Central memory CD4-positive, alpha-beta T cell (primary cell): ENCODE measurements at regions not wholly inside any gene's neighbourhood (a gene's known extent, or its start where the extent isn't known, plus 50 kb on each side); places are given as distances from the start of the nearest gene placed in this dataset.

Experiments used
- DNase-seq: peaks from one replicate; pipeline ENCODE4 v3.0.0; 2022

- DNase-seq, result no peak
These were observed 317.0 kb downstream of the CYP26B1 start for GRCh38 chr2:71830497-71831192.

- DNase-seq, result no peak
These were observed 318.7 kb downstream of the CYP26B1 start for GRCh38 chr2:71829008-71829407.

DNA sequence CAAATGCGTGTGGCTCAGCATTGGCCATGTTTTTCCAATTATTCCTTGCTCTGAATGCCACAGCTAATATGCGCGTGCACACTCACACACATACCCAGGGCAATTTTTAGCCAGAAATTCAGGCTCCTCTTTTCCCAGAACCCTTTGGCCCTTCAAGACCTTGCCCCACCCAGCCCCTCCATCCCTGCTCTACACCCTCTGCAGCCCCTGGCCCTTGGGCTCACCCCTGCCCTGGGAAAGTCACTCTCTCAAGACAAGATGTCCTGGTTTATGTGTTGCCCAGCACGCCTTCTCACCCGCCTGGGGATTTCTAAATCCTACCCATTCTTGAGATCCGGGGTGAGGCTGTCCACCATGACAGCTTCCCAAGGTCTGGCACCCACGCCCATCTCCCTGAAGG, 319.7 kb downstream of the CYP26B1 start:
- DNase-seq, result no peak

DNA sequence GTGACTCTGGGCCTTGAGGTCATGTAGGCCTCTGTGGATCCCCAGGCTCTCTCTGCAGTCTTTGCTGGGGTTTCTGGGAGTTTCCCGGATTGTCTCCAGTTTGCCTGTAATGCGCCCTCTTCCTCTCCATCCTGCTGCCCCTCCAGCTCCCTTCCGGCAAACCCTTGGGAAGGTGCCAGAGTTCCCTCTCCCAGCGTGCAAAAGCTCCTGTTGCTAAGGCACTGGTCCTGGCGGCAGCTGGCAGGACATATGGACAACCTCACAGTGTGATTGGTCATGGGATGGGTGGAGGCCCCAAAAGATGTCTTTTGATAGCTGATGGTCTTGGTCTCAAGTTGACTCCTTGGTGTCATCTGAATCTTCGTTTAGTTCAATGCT, 320.1 kb downstream of the CYP26B1 start:
- DNase-seq, result no peak

DNA sequence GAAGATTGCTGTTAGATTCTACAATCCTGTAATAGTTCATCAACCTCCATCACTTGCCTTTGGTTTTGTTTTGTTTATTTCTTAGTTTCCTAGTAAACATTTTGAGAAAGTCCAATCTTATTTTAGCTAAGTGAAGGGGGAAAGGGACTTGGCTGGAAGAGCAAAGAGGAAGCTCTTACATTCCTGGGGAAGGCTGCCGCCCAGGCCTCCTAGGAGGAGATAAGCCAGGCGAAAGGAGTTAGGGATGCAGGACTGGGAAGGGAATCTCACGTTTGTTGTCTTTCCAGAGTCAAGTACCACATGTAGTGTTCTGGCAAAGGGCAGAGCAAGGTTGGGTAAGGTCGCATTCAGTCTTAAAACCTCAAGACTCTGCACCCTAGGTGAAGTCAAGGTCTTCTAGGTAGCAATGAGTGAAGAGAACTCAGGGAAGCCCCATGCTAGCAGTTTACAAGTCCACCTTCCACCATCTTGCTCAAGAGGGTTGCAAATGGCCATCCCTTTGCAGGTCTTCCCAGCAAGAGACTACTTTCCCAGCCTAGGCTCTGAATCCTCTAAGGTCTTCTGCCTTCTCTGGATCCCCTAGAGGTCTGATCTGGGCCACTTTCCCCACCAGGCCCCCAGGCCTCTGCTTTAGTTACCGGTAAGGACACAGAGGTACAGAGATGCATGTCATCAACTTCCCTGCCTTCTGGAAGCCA, 320.7 kb downstream of the CYP26B1 start:
- no peak for DNase-seq

DNA sequence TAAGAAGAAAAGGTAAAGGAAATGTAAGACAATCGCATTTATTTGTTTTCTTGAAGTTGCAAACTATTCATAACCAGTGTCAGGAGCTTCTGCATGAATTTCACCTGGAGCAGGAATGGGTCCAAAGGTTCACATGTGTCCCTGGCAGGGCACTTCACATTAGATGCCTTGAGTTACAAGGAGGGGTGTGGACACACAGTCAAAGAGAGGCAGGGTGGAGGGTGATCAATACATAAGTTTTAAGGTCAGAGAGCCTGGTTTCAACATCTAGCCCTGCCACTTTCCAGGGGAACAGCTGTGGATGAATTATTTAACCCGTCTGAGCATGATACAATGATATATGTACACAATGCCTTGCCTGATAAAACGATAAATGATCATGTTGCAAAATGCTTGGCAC, 321.4 kb downstream of the CYP26B1 start:
- no peak for DNase-seq

GRCh38 chr2:71824436-71824835, 323.2 kb downstream of the CYP26B1 start:
- no peak for DNase-seq

- no peak for DNase-seq
These were observed 324.1 kb downstream of the CYP26B1 start for GRCh38 chr2:71823526-71823925.

DNA sequence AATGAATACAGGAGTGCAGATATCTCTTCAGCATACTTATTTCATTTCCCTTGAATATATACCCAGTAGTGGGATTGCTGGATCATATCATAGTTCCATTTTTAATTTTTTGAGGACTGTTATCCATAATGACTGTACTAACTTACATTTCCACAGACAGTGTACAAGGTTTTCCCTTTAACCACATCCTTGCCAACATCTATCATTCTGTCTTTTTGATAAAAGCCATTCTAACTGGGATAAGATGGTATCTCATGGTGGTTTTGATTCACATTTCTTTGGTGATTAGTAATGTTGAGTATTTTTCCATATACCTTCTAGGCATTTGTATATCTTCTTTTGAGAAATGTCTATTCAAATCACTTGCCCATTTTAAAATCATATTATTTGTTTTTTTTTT, 325.2 kb downstream of the CYP26B1 start:
- DNase-seq, result no peak

DNA sequence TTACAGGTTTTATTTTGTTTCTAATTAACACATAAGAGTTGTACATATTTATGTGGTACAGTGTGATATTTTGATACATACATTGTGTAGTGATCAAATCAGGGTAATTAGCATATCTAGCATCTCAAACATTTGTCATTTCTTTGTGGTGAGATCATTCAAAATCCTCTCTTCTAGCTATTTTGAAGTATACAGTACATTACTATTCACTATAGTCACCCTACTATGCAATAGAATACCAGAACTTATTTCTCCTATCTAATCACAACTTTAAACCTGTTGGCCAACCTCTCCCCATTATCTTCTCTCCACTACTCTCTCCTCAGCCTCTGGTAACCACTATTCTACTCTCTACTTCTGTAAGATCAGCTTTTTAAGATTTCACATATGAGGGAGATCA, 325.8 kb downstream of the CYP26B1 start:
- no peak for DNase-seq

DNA sequence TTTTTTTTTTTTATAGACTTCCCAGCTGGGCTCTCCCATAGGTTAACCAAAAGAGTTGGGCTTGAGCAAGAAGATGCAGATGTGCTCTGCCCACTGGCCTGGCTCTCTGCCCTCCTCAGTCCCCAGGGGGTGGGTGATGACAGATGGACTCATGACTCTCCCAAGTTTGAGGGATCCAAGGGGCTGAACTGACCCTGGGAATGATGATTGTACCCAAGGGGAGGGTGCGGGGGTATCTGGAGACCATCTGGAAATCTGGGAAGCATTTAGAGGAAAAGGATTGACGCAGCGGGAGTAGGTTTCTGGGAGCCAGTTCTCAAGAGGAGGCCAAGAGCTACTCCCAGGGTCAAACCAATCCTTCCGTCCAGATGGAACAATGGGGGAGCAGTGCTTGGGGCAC, 330.8 kb downstream of the CYP26B1 start:
- no peak for DNase-seq

GRCh38 chr2:71815701-71816474, 331.8 kb downstream of the CYP26B1 start:
- no peak for DNase-seq

DNA sequence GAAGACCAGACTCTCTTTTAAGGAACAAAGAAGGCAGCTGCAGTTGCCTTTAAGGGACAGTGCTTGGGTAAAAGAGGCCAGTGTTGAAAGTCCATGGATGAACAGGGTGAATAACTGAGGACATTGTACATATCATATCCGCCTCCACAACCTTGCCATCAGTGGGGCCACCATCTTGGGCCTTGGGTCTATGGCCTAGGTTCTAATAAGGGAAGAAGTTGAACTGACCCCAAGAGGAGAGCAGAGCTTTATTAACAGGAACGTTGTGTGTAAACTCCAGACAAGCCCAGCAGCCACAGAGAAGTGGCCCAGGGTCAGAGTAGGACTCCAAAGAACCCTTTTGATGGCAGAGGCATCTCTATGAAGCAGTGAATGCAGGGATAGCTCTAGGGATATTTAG, 332.8 kb downstream of the CYP26B1 start:
- DNase-seq, result no peak

- no peak for DNase-seq
These were observed 333.7 kb downstream of the CYP26B1 start for GRCh38 chr2:71813807-71814470.

DNA sequence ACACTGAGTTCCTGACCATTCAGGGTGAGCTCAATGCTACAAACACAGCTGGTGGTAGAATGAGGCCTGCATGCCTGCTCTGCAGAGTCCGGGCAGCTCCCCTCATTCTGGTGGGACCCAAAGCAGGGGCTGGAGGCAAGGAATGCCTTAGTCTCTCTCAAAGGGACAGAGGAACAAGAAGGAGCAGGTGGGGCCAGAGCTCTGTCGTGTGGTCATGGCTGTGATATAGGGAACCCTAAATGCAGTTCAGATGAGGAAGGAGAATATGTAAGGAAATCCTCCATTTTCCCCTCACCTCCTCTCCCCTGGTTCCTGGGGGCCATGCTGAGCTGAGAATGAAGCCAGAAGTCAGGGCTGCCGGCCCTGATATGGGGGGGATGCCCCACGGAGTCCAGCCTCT, 334.3 kb downstream of the CYP26B1 start:
- DNase-seq, result no peak

DNA sequence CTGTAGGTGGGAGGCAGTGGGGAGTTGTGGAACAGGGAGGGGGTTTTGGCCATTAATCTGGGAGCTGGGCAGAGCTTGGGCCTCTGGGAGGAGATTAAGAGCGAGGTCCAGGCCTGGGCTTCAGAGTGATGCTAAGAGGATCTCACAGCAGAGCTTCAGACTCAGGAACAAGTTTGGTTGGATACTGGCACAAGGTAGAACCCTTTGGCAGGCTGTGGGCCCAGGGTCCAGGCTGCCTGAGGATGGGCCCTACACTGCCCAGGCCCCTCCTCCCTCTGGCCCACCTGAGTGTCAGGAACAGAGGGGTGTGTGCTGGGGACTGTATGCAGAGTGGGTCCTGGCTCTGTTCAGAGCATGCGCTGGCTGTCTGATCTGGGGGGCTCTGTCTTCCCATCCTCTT, 334.9 kb downstream of the CYP26B1 start:
- DNase-seq, result no peak

DNA sequence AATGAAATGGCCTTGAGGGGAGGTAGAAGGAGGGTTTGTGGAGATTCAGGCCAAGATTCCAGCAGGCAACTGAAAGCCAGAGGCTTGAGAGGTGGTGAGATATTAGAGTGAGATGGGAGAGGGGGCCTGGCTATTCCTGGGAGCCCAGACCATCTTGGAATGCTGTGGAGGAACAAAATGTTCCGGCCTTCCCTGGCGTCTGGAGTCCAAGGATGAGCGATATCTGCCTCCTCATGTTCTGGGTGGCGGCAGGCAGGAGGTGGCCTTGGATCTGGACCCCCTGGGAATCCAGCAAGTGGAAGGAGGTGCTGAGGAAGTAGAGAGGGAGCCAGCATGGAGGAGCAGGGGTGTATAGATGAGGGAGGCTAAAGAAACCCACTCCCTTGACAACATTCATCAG, 335.9 kb downstream of the CYP26B1 start:
- DNase-seq, result no peak

- DNase-seq, result no peak
These were observed 336.5 kb downstream of the CYP26B1 start for GRCh38 chr2:71811157-71811556.

- no peak for DNase-seq
These were observed 339.8 kb downstream of the CYP26B1 start for GRCh38 chr2:71807581-71808451.

- DNase-seq, result no peak
These were observed 341.2 kb downstream of the CYP26B1 start for GRCh38 chr2:71806432-71806831.

DNA sequence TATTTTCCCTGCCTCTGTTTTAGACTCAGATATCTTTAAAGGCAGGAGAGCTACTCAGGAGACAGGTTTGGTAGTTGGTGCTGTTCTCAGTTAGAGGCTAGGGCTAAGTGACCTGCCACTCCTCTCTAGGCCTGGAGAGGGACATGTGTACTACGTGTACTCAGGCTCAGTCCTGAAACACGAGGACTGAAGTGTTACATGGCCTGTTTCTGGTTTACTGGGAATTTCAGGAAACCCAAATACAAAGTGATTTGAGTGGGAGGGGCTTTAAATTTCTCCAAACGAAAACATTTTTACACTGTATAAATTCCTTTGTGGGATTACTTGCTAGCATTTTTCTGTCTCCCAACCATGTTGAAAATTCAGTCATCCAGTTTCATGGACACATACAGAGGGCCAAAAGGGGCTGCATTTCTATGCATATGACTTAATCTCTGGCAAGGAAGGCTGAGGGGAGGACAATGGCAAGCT, 343.3 kb downstream of the CYP26B1 start:
- no peak for DNase-seq

GRCh38 chr2:71803398-71803797, 344.3 kb downstream of the CYP26B1 start:
- no peak for DNase-seq
